Transverse colon (tissue), 3 donors: ENCODE measurements at regions not wholly inside any gene's neighbourhood (a gene's known extent, or its start where the extent isn't known, plus 50 kb on each side); places are given as distances from the start of the nearest gene placed in this dataset.

ENCODE experiments used
- CTCF ChIP-seq, 5 experiments: fragments of 200-600 bp in 3 of 5; fragments of 450-650 bp in 2 of 5; sonication (generic) in 3 of 5; IDR thresholded peaks; 1 replicate in 2 of 5; 2 replicates in 3 of 5; pipeline ENCODE4 v1.5.1; 2016 to 2017; ENCODE audit warnings: antibody characterized with exemption in 5 of 5, inconsistent platforms in 3 of 5, mild to moderate bottlenecking in 2 of 5, moderate library complexity in 1 of 5
- POLR2A ChIP-seq: fragments of 450-650 bp; IDR thresholded peaks from one replicate; pipeline ENCODE4 v1.6.1; 2016; ENCODE audit warnings: antibody characterized with exemption, mild to moderate bottlenecking, moderate library complexity

- TF ChIP-seq CTCF (IDR thresholded peaks at IDR 0.05) (no peak), POLR2A (no peak)
Measured at GRCh38 chr11:105458071-105458470, 151.8 kb upstream of the GRIA4 start.
